ENCODE measurements at regions not wholly inside any gene's neighbourhood (a gene's known extent, or its start where the extent isn't known, plus 50 kb on each side); places are given as distances from the start of the nearest gene placed in this dataset.

DNA sequence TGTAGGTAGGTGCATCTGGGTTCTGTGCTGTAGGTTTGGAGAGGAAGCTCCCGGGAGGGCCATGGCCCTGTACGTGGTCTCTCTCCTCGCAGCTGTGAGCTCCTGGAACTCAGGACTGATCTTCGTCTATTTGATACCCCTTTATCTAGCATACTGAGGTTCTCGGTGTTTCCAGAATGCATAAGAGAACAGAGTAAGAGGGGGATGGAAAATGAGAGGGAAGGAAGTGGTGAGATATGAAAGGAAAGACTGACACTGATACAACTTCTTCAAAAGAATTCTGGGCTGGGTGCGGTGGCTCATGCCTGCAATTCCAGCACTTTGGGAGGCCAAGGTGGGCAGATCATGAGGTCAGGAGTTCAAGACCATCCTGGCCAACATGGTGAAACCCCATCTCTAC, 90.7 kb downstream of the CHRD start:
- H3K27me3 ChIP-seq: no peaks in the 10 kb centered on the region
- DNase-seq (no peak), ATAC-seq (no peak)
- H3K4me1 ChIP-seq: peaks cover 4% of the 10 kb centered on the region
- no peak overlapping the region for H3K27ac ChIP-seq
- H3K9me3 ChIP-seq: no peaks in the 10 kb centered on the region
- intact Hi-C loops (cut with DNase I): no loop called here
- TF ChIP-seq, protein P1, sequence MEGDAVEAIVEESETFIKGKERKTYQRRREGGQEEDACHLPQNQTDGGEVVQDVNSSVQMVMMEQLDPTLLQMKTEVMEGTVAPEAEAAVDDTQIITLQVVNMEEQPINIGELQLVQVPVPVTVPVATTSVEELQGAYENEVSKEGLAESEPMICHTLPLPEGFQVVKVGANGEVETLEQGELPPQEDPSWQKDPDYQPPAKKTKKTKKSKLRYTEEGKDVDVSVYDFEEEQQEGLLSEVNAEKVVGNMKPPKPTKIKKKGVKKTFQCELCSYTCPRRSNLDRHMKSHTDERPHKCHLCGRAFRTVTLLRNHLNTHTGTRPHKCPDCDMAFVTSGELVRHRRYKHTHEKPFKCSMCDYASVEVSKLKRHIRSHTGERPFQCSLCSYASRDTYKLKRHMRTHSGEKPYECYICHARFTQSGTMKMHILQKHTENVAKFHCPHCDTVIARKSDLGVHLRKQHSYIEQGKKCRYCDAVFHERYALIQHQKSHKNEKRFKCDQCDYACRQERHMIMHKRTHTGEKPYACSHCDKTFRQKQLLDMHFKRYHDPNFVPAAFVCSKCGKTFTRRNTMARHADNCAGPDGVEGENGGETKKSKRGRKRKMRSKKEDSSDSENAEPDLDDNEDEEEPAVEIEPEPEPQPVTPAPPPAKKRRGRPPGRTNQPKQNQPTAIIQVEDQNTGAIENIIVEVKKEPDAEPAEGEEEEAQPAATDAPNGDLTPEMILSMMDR (IDR thresholded peaks at IDR 0.05): no peak
- H3K4me3 ChIP-seq: no peak overlapping the region
- H3K36me3 ChIP-seq: no peaks in the 10 kb centered on the region

DNA sequence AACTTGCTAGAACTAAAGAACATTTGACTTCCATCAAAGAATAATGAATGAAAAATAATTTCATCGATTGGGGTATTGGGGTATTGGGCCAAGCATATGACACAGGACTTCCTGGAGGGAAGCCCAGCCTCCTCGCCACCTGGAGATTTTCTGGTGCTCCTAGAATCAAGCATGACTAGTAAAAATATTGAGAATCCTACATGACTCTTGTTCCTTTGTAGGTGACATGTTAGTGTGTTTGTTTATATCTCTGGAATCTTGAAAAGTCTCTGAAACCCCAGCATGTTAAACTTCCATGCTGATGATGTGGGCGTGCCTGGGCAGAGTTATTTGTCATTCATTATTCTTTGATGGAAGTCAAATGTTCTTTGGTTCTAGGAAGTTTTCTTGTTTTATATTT, 90.1 kb upstream of the EPHB3 start:
- Histone ChIP-seq H3K4me3 (no peak overlapping the region), H3K9me3 (no peaks in the 10 kb centered on the region), H3K27me3 (no peaks in the 10 kb centered on the region), H3K36me3 (no peaks in the 10 kb centered on the region), H3K27ac (no peak overlapping the region), H3K4me1 (peaks cover 4% of the 10 kb centered on the region)
- DNase-seq (no peak), ATAC-seq (no peak)
- intact Hi-C loops (cut with DNase I): no loop called here
- TF ChIP-seq, protein P1 (IDR thresholded peaks at IDR 0.05): no peak

DNA sequence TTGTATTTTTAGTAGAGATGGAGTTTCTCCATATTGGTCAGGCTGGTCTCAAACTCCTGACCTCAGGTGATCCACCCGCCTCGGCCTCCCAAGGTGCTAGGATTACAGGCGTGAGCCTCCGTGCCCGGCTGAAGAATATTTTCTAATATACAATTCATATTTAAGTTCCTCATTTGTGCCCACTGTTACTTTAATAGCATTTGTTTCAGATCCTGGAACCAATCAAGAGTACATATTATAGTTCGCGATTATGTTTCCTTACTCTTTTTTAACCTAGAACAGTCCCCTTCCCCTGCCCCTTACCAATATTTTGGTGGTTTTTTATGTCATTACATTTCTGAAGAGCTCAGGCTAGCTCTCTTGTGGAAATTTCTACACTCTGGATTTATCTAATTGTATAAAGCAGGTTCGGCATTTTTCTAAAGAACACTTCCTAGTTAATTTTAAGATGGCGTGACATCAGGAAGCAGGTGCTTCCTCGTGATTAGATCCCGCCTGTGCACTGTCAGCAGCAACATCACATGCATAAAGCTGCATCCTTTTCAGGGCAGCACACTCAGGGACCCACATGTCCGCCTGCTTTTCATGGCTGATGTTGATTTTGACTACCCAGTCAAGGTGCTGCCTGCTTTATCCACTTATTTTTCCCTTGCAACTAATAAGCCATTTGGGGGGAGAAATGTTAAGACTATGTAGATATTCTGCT, 88.7 kb upstream of the EPHB3 start:
- ATAC-seq (peak; percentile 57), DNase-seq (no peak)
- peaks cover under 1% of the 10 kb centered on the region for H3K27me3 ChIP-seq
- intact Hi-C loops (cut with DNase I): no loop called here
- no peaks in the 10 kb centered on the region for H3K4me1 ChIP-seq
- no peaks in the 10 kb centered on the region for H3K9me3 ChIP-seq
- H3K36me3 ChIP-seq: no peaks in the 10 kb centered on the region
- TF ChIP-seq, protein P1 (IDR thresholded peaks at IDR 0.05): no peak
- H3K27ac ChIP-seq: peak overlapping the region; percentile 21
- no peak overlapping the region for H3K4me3 ChIP-seq

DNA sequence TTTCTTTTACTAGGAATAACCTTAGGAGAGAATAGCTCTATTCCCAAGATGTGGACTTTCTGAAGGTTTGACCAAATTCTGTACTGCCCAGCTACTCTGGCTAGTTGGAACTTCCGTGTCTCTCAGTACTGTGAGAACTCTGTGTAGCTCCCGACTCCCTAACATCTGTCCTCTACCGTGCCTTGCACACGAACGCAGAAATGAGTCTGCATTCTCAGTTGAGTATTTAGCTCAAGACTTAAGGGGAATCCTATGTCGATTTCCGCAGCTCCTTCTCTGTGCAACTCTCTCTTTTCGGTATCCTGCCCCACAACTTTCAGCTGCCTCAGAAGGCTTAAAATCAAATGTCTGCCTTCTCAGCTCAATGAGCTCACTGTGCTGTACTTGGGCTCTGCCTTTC, 86.7 kb upstream of the EPHB3 start:
- TF ChIP-seq, protein P1 (IDR thresholded peaks at IDR 0.05): no peak
- intact Hi-C loops (cut with DNase I): no loop called here
- no peak for DNase-seq
- no peak overlapping the region for H3K4me3 ChIP-seq
- H3K4me1 ChIP-seq: no peaks in the 10 kb centered on the region
- H3K36me3 ChIP-seq: no peaks in the 10 kb centered on the region
- no peak for ATAC-seq
- no peaks in the 10 kb centered on the region for H3K9me3 ChIP-seq
- no peak overlapping the region for H3K27ac ChIP-seq
- H3K27me3 ChIP-seq: peaks cover 3% of the 10 kb centered on the region

DNA sequence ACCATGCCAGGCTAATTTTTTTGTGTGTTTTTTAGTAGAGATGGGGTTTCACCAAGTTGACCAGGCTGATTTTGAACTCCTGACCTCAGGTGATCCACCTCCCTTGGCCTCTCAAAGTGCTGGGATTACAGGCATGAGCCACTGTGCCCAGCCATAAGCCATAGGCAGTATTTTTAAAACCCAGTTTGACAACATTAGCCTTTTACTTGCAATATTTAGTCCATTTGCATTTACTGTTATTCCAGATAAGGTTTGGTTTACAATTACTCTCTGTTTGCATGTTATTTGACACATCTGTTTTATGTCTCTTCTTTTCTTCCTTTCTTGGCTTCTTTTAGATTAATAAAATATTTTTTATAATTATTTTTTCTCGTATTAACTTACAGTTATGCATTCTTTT, 83.6 kb upstream of the EPHB3 start:
- no peak overlapping the region for H3K4me3 ChIP-seq
- H3K4me1 ChIP-seq: no peaks in the 10 kb centered on the region
- no peak overlapping the region for H3K27ac ChIP-seq
- DNase-seq: no peak
- TF ChIP-seq, protein P1 (IDR thresholded peaks at IDR 0.05): no peak
- H3K36me3 ChIP-seq: no peaks in the 10 kb centered on the region
- no peak for ATAC-seq
- peaks cover 16% of the 10 kb centered on the region for H3K27me3 ChIP-seq
- H3K9me3 ChIP-seq: no peaks in the 10 kb centered on the region
- intact Hi-C loops (cut with DNase I): no loop called here
